ENCODE measurements at regions not wholly inside any gene's neighbourhood (a gene's known extent, or its start where the extent isn't known, plus 50 kb on each side); places are given as distances from the start of the nearest gene placed in this dataset.

DNA sequence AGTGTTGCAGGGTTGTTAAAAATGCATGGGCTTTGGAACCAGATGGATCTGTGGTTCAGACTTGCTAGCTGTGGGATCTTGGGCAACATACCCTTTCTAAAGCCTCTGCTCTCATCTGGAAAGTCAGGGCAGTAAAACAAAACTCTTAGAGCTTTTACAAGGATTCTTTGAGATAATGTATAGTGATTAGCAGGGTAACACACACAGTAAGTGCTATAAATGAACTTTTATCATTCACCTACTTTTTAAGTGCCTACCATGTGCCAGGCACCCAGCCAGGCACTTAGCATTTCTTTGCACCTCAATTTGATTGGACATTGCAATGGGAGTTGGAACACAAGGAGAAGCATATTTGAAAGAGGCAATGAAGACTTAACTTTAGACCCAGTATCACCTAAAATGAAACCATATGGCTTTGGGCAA is 208.6 kb upstream of the PAPPA start:
- Histone ChIP-seq H3K9ac (ENCODE audit: insufficient read depth, low read depth, low read length) (peak overlapping the region; percentile 72), H2AFZ (ENCODE audit: low read length) (no peak overlapping the region), H3K27me3 (ENCODE audit: control insufficient read depth in 1 of 2, insufficient read depth in 2 of 2, low read length in 2 of 2) (no peaks in the 10 kb centered on the region), H3K4me2 (ENCODE audit: low read depth, low read length) (peak overlapping the region; percentile 68), H3K4me1 (ENCODE audit: insufficient read depth, low read length) (peaks cover 62% of the 10 kb centered on the region), H4K20me1 (ENCODE audit: insufficient read depth, low read length) (no peaks in the 10 kb centered on the region), H3K4me3 (replicated peaks in 1 of 3; ENCODE audit: insufficient read depth in 1 of 3, low read depth in 2 of 3, low read length in 3 of 3) (peak overlapping the region in 2 of 3 experiments; percentile 10 to 43; a peak in 2 of 6 replicates), H3K27ac (ENCODE audit: extremely low read length, insufficient read depth, low read length) (peak overlapping the region; percentile 95), H3K36me3 (replicated peaks in 1 of 2; ENCODE audit: control insufficient read depth in 1 of 2, insufficient read depth in 2 of 2, low read length in 2 of 2) (no peaks in the 10 kb centered on the region), H3K9me3 (ENCODE audit: low read length) (no peaks in the 10 kb centered on the region; the same call in 1 of the 2 replicates), H3K79me2 (ENCODE audit: insufficient read depth, low read length) (no peaks in the 10 kb centered on the region)
- intact Hi-C loops (cut with micrococcal nuclease; ENCODE audit: unreplicated experiment): no loop called here
- BruUV-seq (replicated peaks): TSS peak; percentile 98
- POLR2A ChIA-PET: interaction anchor here (1.1 to 1.6 kb wide), 7 partner anchors 8 to 742 kb away, joined by 3 to 8 read pairs (median 5); partner anchors contain the start of gene TRIM32
- FAIRE-seq (no peak), ATAC-seq (peak; percentile 63), DNase-seq (ENCODE audit: low spot score) (no peak)
- in situ Hi-C loops (cut with HindIII; ENCODE audit: extremely low pct_ligation_motif_present, low pct_unique_long_range_greater_than_20kb): loop anchor here (10.0 kb wide), 1 partner anchor 620 kb away; no protein-coding TSS in a partner anchor
- CTCF ChIA-PET (ENCODE audit: low intra/inter-chr PET ratio, low total read pairs): no interaction called here
- TF ChIP-seq ZNF605 (CRISPR knock-in tag; IDR thresholded peaks at IDR 0.05) (0 out of 2 replicates have a peak, but pooled peaks have one; percentile 15), NR2F6 (IDR thresholded peaks at IDR 0.05) (no peak), NR2F6 (CRISPR knock-in tag; IDR thresholded peaks at IDR 0.05) (no peak), ZNF556 (CRISPR knock-in tag; IDR thresholded peaks at IDR 0.05; ENCODE audit: borderline replicate concordance) (0 out of 2 replicates have a peak, but pooled peaks have one; percentile 2), EHMT2 (IDR thresholded peaks at IDR 0.05; ENCODE audit: borderline replicate concordance, low read depth, low read length) (0 out of 2 replicates have a peak, but pooled peaks have one; percentile 22), ZNF317 (CRISPR knock-in tag; IDR thresholded peaks at IDR 0.05) (0 out of 2 replicates have a peak, but pooled peaks have one; percentile 2), NKX3-1 (CRISPR knock-in tag; IDR thresholded peaks at IDR 0.05) (no peak), NAIF1 (CRISPR knock-in tag; IDR thresholded peaks at IDR 0.05; ENCODE audit: borderline replicate concordance) (peak; percentile 11; the same call in 1 of the 2 replicates), ZSCAN20 (CRISPR knock-in tag; IDR thresholded peaks at IDR 0.05; ENCODE audit: borderline replicate concordance) (no peak)

GRCh38 chr9:115946530-115946929 is 207.1 kb upstream of the PAPPA start:
- H3K4me3 ChIP-seq (replicated peaks in 1 of 3; ENCODE audit: insufficient read depth in 1 of 3, low read depth in 2 of 3, low read length in 3 of 3): no peak overlapping the region
- no peak overlapping the region for H3K4me2 ChIP-seq (ENCODE audit: low read depth, low read length)
- intact Hi-C loops (cut with micrococcal nuclease; ENCODE audit: unreplicated experiment): no loop called here
- ChIA-PET CTCF (ENCODE audit: low intra/inter-chr PET ratio, low total read pairs) (no interaction called here), POLR2A (no interaction called here)
- H3K27me3 ChIP-seq (ENCODE audit: control insufficient read depth in 1 of 2, insufficient read depth in 2 of 2, low read length in 2 of 2): no peaks in the 10 kb centered on the region
- 30% methylated on average over 2 of the region's 2 CpGs for WGBS (ENCODE audit: low lambda C conversion rate)
- H3K79me2 ChIP-seq (ENCODE audit: insufficient read depth, low read length): no peaks in the 10 kb centered on the region
- peaks cover 59% of the 10 kb centered on the region for H3K4me1 ChIP-seq (ENCODE audit: insufficient read depth, low read length)
- in situ Hi-C loops (cut with HindIII; ENCODE audit: extremely low pct_ligation_motif_present, low pct_unique_long_range_greater_than_20kb): loop anchor here (10.0 kb wide), 1 partner anchor 618 kb away; no protein-coding TSS in a partner anchor
- no peaks in the 10 kb centered on the region for H4K20me1 ChIP-seq (ENCODE audit: insufficient read depth, low read length)
- no peaks in the 10 kb centered on the region for H3K36me3 ChIP-seq (replicated peaks in 1 of 2; ENCODE audit: control insufficient read depth in 1 of 2, insufficient read depth in 2 of 2, low read length in 2 of 2)
- peak overlapping the region; percentile 37 for H3K27ac ChIP-seq (ENCODE audit: extremely low read length, insufficient read depth, low read length)
- no peaks in the 10 kb centered on the region; the same call in 1 of the 2 replicates for H3K9me3 ChIP-seq (ENCODE audit: low read length)
- H3K9ac ChIP-seq (ENCODE audit: insufficient read depth, low read depth, low read length): no peak overlapping the region
- no TSS peak for BruUV-seq (replicated peaks)
- ATAC-seq (no peak), FAIRE-seq (peak; percentile 8), DNase-seq (ENCODE audit: low spot score) (peak; percentile 88)
- H2AFZ ChIP-seq (ENCODE audit: low read length): no peak overlapping the region
- TF ChIP-seq SNAPC2 (CRISPR knock-in tag; IDR thresholded peaks at IDR 0.05) (no peak), JUND (CRISPR knock-in tag; IDR thresholded peaks at IDR 0.05) (no peak), KAT8 (CRISPR knock-in tag; IDR thresholded peaks at IDR 0.05) (0 out of 2 replicates have a peak, but pooled peaks have one; percentile 33), HDAC2 (CRISPR knock-in tag; IDR thresholded peaks at IDR 0.05) (peak; percentile 51), KLF11 (CRISPR knock-in tag; IDR thresholded peaks at IDR 0.05) (no peak), SIX1 (CRISPR knock-in tag; IDR thresholded peaks at IDR 0.05; ENCODE audit: borderline replicate concordance) (0 out of 2 replicates have a peak, but pooled peaks have one; percentile 37), PITX1 (CRISPR knock-in tag; IDR thresholded peaks at IDR 0.05) (0 out of 2 replicates have a peak, but pooled peaks have one; percentile 38), THAP11 (CRISPR knock-in tag; IDR thresholded peaks at IDR 0.05) (peak; percentile 61), HMG20B (CRISPR knock-in tag; conservative IDR thresholded peaks at IDR 0.05) (no peak; the same call in 1 of the 2 replicates), TBX3 (IDR thresholded peaks at IDR 0.05; ENCODE audit: borderline replicate concordance) (no peak), GLMP (CRISPR knock-in tag; IDR thresholded peaks at IDR 0.05; ENCODE audit: borderline replicate concordance) (no peak)
